Peyer's patch (tissue), 4 donors: ENCODE measurements at regions not wholly inside any gene's neighbourhood (a gene's known extent, or its start where the extent isn't known, plus 50 kb on each side); places are given as distances from the start of the nearest gene placed in this dataset.

Experiments used
- POLR2A ChIP-seq, 2 donors: fragments of 450-650 bp; IDR thresholded peaks; one replicate each; pipeline ENCODE4 v1.5.1; 2017; ENCODE audit warnings: antibody characterized with exemption in 2 of 2, mild to moderate bottlenecking in 2 of 2, moderate library complexity in 2 of 2
- TF ChIP-seq, protein P1 (sequence below), 6 experiments: fragments of 450-650 bp in 4 of 6; fragments of 200-600 bp in 2 of 6; sonication (generic) in 1 of 6; IDR thresholded peaks; one replicate each; pipeline ENCODE4 v1.5.1; 2017 to 2019; ENCODE audit warnings: antibody characterized with exemption in 6 of 6, mild to moderate bottlenecking in 3 of 6, moderate library complexity in 1 of 6

DNA sequence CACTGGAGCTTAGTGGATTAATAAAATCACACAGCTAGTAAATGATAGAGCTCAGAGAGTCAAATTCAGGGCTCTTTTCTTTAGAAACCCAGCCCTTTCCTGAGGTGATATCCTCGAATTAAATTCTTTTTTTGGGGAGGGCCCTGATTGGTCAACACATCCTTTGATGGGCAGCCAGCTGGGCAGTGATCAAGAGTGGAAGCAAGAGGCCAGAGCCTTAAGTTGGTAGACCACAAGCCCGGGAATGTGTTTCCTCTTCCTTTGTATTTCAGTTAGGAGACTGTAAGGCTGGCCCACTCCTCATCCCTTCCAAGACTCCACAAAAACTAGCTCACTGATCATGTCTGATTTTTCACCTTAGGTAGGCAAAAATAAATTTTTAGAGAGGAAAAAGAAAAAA, 640.5 kb downstream of the DHX35 start:
- TF ChIP-seq, protein P1, sequence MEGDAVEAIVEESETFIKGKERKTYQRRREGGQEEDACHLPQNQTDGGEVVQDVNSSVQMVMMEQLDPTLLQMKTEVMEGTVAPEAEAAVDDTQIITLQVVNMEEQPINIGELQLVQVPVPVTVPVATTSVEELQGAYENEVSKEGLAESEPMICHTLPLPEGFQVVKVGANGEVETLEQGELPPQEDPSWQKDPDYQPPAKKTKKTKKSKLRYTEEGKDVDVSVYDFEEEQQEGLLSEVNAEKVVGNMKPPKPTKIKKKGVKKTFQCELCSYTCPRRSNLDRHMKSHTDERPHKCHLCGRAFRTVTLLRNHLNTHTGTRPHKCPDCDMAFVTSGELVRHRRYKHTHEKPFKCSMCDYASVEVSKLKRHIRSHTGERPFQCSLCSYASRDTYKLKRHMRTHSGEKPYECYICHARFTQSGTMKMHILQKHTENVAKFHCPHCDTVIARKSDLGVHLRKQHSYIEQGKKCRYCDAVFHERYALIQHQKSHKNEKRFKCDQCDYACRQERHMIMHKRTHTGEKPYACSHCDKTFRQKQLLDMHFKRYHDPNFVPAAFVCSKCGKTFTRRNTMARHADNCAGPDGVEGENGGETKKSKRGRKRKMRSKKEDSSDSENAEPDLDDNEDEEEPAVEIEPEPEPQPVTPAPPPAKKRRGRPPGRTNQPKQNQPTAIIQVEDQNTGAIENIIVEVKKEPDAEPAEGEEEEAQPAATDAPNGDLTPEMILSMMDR (IDR thresholded peaks at IDR 0.05), result no peak
- no peak for TF ChIP-seq POLR2A (IDR thresholded peaks at IDR 0.05)
